Pancreas (tissue), 10 donors: ENCODE measurements at regions not wholly inside any gene's neighbourhood (a gene's known extent, or its start where the extent isn't known, plus 50 kb on each side); places are given as distances from the start of the nearest gene placed in this dataset.

ENCODE experiments used
- ATAC-seq, 4 donors: fragments of 200-7000 bp; cut with Tn5 transposase; one replicate each; pipeline versions ENCODE4 v1.8.0 to v1.9.1; 2020; ENCODE audit warnings: mild to moderate bottlenecking in 4 of 4, moderate library complexity in 4 of 4
- DNase-seq, 6 donors: peaks; one replicate each; pipeline ENCODE4 v3.0.0-alpha.2; 2020
- FAIRE-seq: peaks from 2 replicates; lab custom pipeline; 2012; peaks lifted over from hg19 to GRCh38; lab: Jason Lieb, UNC
- H3K27ac ChIP-seq, 4 donors: fragments of 200-600 bp; sonication (generic); 1 replicate in 3 of 4; 2 replicates in 1 of 4; pipeline versions ENCODE4 v1.5.0 to v1.8.0; 2020
- H3K27me3 ChIP-seq, 4 donors: fragments of 200-600 bp; one replicate each; pipeline ENCODE4 v1.8.0; 2021
- H3K36me3 ChIP-seq, 3 donors: fragments of 200-600 bp; sonication (generic) in 1 of 3; one replicate each; pipeline versions ENCODE4 v1.5.0 to v1.8.0; 2020 to 2021
- H3K4me1 ChIP-seq, 3 donors: fragments of 200-600 bp; one replicate each; pipeline ENCODE4 v1.8.0; 2021
- H3K4me3 ChIP-seq, 4 donors: fragments of 200-600 bp; sonication (generic) in 2 of 4; one replicate each; pipeline versions ENCODE4 v1.5.0 to v1.8.0; 2020 to 2021
- H3K9me3 ChIP-seq, 4 donors: fragments of 200-600 bp; one replicate each; pipeline ENCODE4 v1.8.0; 2021
- WGBS, 2 donors: extraction: QIAGEN DNeasy Blood & Tissue Kit; methylation state at CpG; one replicate each; pipeline ENCODE4 v1.1.7; 2013; 5-methylcytosine and 5-hydroxymethylcytosine counted together
- intact Hi-C, 3 donors: fragments of 100-400 bp; cut with DNase I; formaldehyde crosslinking; loops; one replicate each; pipeline versions ENCODE4 v1.11.1 to v1.14.2; 2022
- TF ChIP-seq, protein P1 (sequence below), 4 donors: fragments of 200-600 bp; sonication (generic) in 3 of 4; IDR thresholded peaks; one replicate each; pipeline versions ENCODE4 v1.5.0 to v1.8.0; 2021; ENCODE audit warnings: antibody characterized with exemption in 4 of 4
- donor health status: healthy with polysubstance abuse.
- donor health status: DM: no; HTN: no; CAD: no; lungs with moderate emphysema.
- donor health status: DM: no; HTN: no; CAD: no.
- donor health status: control.
- donor health status: control.
- donor health status: Bipolar disorder and iron deficiency.
- donor health status: DM: yes; HTN: yes; CAD: no.
- donor health status: DM: no; HTN: no; CAD: no.
- donor health status: DM: no; HTN: no; CAD: no.
- donor health status: DM: yes; HTN: yes; CAD: no.

DNA sequence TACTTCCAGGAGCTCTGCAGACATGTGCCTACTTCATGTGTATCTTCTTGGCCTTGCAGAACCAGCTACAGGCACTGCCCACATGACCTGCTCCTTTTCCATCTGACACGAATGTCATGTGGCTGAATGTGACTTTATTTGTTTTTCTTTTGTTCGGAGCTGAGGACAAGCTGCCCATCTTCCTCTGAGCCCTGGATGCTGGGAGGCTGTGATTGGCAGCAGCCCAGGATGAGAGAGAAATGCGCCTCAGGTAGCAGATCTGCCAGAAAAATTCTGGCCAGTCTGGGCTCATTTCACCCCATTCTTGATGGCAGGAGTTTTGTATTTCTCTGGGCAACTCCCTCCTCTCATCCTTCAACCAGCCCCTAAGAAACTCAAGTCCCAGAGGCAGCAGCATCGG, 372.0 kb downstream of the RPS6KC1 start:
- intact Hi-C loops: no loop called here
- Histone ChIP-seq H3K4me3 (no peak overlapping the region), H3K27me3 (no peaks in the 10 kb centered on the region), H3K36me3 (no peaks in the 10 kb centered on the region), H3K4me1 (no peaks in the 10 kb centered on the region), H3K27ac (no peak overlapping the region), H3K9me3 (no peaks in the 10 kb centered on the region)
- no peak for FAIRE-seq
- no peak for ATAC-seq
- no peak for DNase-seq
- 62% methylated on average over 4 of the region's 4 CpGs for WGBS, 2 donors
- TF ChIP-seq, protein P1, sequence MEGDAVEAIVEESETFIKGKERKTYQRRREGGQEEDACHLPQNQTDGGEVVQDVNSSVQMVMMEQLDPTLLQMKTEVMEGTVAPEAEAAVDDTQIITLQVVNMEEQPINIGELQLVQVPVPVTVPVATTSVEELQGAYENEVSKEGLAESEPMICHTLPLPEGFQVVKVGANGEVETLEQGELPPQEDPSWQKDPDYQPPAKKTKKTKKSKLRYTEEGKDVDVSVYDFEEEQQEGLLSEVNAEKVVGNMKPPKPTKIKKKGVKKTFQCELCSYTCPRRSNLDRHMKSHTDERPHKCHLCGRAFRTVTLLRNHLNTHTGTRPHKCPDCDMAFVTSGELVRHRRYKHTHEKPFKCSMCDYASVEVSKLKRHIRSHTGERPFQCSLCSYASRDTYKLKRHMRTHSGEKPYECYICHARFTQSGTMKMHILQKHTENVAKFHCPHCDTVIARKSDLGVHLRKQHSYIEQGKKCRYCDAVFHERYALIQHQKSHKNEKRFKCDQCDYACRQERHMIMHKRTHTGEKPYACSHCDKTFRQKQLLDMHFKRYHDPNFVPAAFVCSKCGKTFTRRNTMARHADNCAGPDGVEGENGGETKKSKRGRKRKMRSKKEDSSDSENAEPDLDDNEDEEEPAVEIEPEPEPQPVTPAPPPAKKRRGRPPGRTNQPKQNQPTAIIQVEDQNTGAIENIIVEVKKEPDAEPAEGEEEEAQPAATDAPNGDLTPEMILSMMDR (IDR thresholded peaks at IDR 0.05): no peak

DNA sequence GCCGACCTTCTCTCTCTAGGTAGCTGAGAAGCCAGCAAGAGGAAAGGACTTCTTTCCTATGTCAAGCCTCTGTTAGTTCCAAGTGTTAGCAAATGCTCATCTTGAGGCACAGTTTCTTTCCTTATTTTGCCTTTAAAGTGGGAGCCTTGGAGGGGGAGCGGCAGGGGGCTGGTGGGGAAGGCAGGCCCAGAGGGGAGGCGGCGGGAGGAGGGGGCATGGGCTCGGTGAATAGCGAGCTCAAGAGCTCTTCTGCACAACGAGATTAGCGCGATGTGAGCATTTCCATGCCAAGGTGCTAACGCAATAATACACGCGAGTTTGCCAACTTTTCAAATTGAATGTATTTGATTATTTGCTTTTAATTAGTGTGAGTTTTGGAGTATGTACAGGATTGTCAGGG, 372.6 kb downstream of the RPS6KC1 start:
- ATAC-seq (no peak), FAIRE-seq (no peak), DNase-seq (no peak)
- WGBS, 2 donors: 78% methylated on average over 12 of the region's 12 CpGs
- TF ChIP-seq, protein P1 (IDR thresholded peaks at IDR 0.05): no peak
- Histone ChIP-seq H3K9me3 (no peaks in the 10 kb centered on the region), H3K36me3 (no peaks in the 10 kb centered on the region), H3K27me3 (no peaks in the 10 kb centered on the region), H3K4me3 (no peak overlapping the region), H3K4me1 (no peaks in the 10 kb centered on the region), H3K27ac (no peak overlapping the region)
- intact Hi-C loops: no loop called here

DNA sequence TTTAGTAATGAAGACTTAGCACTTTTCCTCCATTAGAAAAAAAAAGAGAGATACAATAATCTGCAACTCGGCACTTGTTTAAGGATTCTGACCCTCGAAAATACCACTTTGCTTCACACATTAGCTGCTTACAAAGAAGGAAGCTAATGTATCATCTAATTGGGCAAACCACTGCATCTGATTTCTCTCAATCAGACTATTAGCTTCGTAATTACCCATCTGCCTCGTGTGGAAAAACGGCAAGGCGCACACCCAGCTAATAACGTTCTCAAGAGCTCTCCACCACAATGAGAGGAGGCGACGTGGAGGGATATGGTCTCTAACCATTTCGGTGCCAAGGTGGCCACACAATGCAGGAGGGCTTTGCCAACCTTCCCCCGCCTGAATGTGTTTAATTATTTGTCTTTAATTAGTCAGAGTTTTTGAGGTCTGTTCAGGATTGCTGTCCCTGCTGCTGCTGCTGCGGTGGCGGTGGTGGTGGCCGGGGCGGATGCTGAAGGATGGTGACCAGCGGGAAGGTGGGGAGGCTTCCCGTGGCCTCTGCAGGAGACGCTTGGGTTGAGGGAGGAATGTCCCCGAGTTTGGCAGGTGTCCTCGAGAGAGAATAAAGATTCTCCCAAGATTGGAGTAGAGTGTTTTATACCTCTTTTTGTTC, 374.5 kb downstream of the RPS6KC1 start:
- intact Hi-C loops: no loop called here
- Histone ChIP-seq H3K27me3 (no peaks in the 10 kb centered on the region), H3K4me1 (no peaks in the 10 kb centered on the region), H3K4me3 (no peak overlapping the region), H3K27ac (no peak overlapping the region), H3K9me3 (no peaks in the 10 kb centered on the region), H3K36me3 (no peaks in the 10 kb centered on the region)
- ATAC-seq: no peak
- TF ChIP-seq, protein P1 (IDR thresholded peaks at IDR 0.05): no peak
- 79 to 85% methylated on average over 20 of the region's 20 CpGs for WGBS, 2 donors
- DNase-seq: no peak
- FAIRE-seq: no peak

DNA sequence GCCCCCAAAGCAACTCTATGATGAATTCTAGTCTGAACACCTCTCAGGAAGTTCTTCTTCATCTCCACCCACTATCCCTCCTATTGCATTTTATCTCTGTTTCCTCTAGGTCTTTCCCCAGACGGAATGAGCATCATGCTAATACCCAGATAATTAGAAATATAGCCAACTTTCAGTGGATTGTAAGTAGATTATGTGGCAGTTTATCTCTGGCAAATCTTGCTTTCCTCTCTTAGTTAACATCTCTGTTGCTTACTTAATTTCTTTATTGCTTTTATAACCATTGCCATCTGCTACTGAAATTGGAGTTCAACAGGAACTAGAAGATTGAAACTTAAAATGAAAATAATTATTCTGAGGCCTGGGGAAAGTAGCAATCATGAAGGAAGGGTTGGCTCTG, 378.6 kb downstream of the RPS6KC1 start:
- H3K27ac ChIP-seq: no peak overlapping the region
- no peaks in the 10 kb centered on the region for H3K36me3 ChIP-seq
- WGBS, 2 donors: 42 to 70% methylated on average over 1 of the region's 1 CpG
- TF ChIP-seq, protein P1 (IDR thresholded peaks at IDR 0.05): no peak
- intact Hi-C loops: no loop called here
- H3K4me1 ChIP-seq: no peaks in the 10 kb centered on the region
- ATAC-seq (no peak), FAIRE-seq (no peak), DNase-seq (no peak)
- no peaks in the 10 kb centered on the region for H3K9me3 ChIP-seq
- no peaks in the 10 kb centered on the region for H3K27me3 ChIP-seq
- H3K4me3 ChIP-seq: no peak overlapping the region

DNA sequence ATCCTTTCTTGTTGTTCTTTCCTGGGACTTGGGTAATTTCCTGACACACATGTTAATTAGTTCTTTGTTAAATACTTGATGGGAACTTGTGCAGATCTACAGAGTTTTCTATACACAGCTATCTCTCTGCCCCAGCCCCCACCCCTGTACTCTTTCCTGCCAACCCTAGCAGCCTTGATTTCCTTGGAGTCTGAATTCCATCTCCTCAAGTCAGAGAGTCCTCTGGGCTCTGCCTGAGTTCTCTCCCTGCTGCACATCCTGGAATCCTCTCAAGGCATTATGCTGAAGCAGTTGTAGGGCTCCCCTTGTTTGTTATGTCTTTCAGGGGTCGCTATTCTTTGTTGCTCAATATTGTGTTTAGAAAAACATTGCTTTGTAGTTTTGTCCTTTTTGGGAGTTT, 384.7 kb downstream of the RPS6KC1 start:
- TF ChIP-seq, protein P1 (IDR thresholded peaks at IDR 0.05): no peak
- Histone ChIP-seq H3K4me1 (no peaks in the 10 kb centered on the region), H3K27ac (no peak overlapping the region), H3K4me3 (no peak overlapping the region), H3K9me3 (no peaks in the 10 kb centered on the region), H3K27me3 (peaks cover 0 to 7% (median 0%) of the 10 kb centered on the region in 4 donors), H3K36me3 (no peaks in the 10 kb centered on the region)
- WGBS, 2 donors: 39 to 60% methylated on average over 1 of the region's 1 CpG
- intact Hi-C loops: no loop called here
- ATAC-seq: no peak
- no peak for FAIRE-seq
- no peak for DNase-seq
